RWPE2 (cell line): ENCODE measurements at regions not wholly inside any gene's neighbourhood (a gene's known extent, or its start where the extent isn't known, plus 50 kb on each side); places are given as distances from the start of the nearest gene placed in this dataset.

ENCODE experiments used
- ATAC-seq: fragments of 200-7000 bp; cut with Tn5 transposase; 3 replicates; pipeline ENCODE4 v1.9.1; 2021; ENCODE audit warnings: low read depth
- DNase-seq: peaks from one replicate; pipeline ENCODE4 v3.0.0-alpha.2; 2020; ENCODE audit warnings: low spot score
- H3K27ac ChIP-seq: fragments of 450-650 bp; 2 replicates; pipeline ENCODE4 v1.5.1; 2017; ENCODE audit warnings: mild to moderate bottlenecking; ENCODE audit not compliant: poor library complexity, severe bottlenecking
- H3K27me3 ChIP-seq: fragments of 250-450 bp; sonication (Bioruptor Pico); 2 replicates; pipeline ENCODE4 v1.5.1; 2021; ENCODE audit warnings: mild to moderate bottlenecking, moderate library complexity; ENCODE audit not compliant: insufficient read depth, poor library complexity, severe bottlenecking
- H3K36me3 ChIP-seq: fragments of 250-450 bp; sonication (Bioruptor Pico); 2 replicates; pipeline ENCODE4 v1.5.1; 2020; ENCODE audit warnings: low read depth, mild to moderate bottlenecking, moderate library complexity
- H3K4me1 ChIP-seq: fragments of 250-450 bp; sonication (Bioruptor Pico); 2 replicates; pipeline ENCODE4 v1.5.1; 2021; ENCODE audit warnings: mild to moderate bottlenecking, moderate library complexity; ENCODE audit not compliant: insufficient read depth, poor library complexity, severe bottlenecking
- H3K4me3 ChIP-seq: fragments of 250-450 bp; sonication (Bioruptor Pico); 2 replicates; pipeline ENCODE4 v1.5.1; 2021; ENCODE audit warnings: mild to moderate bottlenecking, moderate library complexity; ENCODE audit not compliant: severe bottlenecking
- H3K9me3 ChIP-seq: fragments of 250-450 bp; sonication (Bioruptor Pico); 2 replicates; pipeline ENCODE4 v1.5.1; 2021; ENCODE audit warnings: mild to moderate bottlenecking, moderate library complexity; ENCODE audit not compliant: severe bottlenecking
- CTCF ChIP-seq: fragments of 450-650 bp; IDR thresholded peaks from one replicate; pipeline ENCODE4 v1.5.1; 2017; ENCODE audit warnings: mild to moderate bottlenecking, moderate library complexity; ENCODE audit not compliant: poor library complexity, severe bottlenecking

DNA sequence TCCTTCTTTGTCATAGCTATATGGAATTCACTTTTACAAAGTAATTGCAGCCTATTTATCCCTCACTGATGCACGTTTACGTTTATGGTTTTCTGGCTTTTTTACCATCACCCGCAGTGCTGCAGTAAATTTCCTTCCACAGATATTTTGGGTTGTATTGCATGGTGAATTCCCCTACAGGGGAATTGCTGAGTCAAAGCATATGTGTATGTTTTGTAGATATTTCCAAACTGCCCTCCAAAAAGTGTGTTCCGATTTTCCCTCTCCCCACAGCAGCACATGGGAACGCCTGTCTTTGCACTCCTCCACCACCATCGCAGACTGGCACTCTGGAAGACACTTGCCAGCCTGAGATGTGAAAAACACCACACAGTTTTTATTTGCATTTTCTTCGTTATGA lies 80.6 kb upstream of the UXS1 start:
- ATAC-seq: no peak

DNA sequence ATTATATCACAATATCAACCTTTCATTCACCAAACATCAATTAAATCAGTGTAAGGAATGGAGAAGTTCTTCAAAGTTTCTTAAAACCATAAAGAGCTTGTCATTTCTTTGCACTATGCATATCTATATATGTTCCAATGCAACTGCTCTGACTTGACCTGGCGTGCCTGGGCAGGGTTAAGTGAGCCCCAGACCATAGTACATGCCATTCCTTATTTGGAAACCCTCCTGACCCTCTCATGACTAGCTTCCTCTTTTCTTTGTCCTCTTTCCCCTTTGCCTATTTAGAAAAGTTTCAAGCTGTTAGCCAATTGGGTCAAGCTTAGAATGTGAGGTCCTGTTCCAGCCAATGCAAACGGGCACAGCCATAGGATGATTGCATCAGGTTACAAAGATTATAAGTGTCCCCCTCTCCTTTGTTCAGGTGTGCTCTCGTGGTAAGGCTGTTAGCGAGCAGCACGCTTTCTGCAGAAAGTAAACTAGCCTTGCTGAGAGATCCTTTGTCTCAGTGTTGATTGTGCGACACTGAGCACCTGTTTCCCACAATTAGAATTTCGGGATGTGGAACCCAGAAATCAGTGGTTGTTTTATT lies 78.2 kb upstream of the UXS1 start:
- DNase-seq: no peak
- Histone ChIP-seq H3K27ac (no peak overlapping the region), H3K4me1 (peaks cover 4% of the 10 kb centered on the region), H3K36me3 (no peaks in the 10 kb centered on the region), H3K9me3 (peaks cover 3% of the 10 kb centered on the region), H3K27me3 (no peaks in the 10 kb centered on the region), H3K4me3 (no peak overlapping the region)
- peak; percentile 77 for ATAC-seq
- TF ChIP-seq CTCF: no peak

More for the DNA sequence above, 80.6 kb upstream of the UXS1 start:
- no peak overlapping the region for H3K27ac ChIP-seq
- H3K4me1 ChIP-seq: peaks cover 4% of the 10 kb centered on the region
- H3K27me3 ChIP-seq: no peaks in the 10 kb centered on the region
- peaks cover 3% of the 10 kb centered on the region for H3K9me3 ChIP-seq
- H3K36me3 ChIP-seq: no peaks in the 10 kb centered on the region
- TF ChIP-seq CTCF: no peak
- H3K4me3 ChIP-seq: no peak overlapping the region
- no peak for DNase-seq

DNA sequence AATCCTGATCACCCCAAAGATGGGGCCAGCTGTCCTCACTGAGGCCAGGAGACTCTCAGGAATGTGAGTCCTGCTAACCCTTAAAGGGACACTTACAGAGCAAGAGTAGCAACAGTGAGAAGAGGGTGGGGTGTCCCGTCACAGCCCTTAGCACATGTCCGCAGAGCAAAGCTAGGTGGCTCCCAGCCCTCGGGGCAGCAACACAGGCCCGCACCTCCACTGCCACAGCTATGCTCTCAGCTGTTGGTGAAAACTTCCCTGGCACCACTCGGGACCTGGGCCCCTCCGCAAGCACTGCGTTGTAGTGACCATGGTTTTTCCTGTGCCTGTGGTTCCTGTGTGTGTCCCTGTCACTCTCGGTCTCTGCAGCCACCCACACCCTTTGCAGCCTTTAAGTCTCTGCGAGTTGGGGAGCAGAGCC lies 76.4 kb upstream of the UXS1 start:
- no peak for TF ChIP-seq CTCF
- peaks cover 4% of the 10 kb centered on the region for H3K4me1 ChIP-seq
- no peaks in the 10 kb centered on the region for H3K27me3 ChIP-seq
- peaks cover 3% of the 10 kb centered on the region for H3K9me3 ChIP-seq
- DNase-seq (no peak), ATAC-seq (no peak)
- H3K4me3 ChIP-seq: no peak overlapping the region
- H3K36me3 ChIP-seq: no peaks in the 10 kb centered on the region
- H3K27ac ChIP-seq: no peak overlapping the region

DNA sequence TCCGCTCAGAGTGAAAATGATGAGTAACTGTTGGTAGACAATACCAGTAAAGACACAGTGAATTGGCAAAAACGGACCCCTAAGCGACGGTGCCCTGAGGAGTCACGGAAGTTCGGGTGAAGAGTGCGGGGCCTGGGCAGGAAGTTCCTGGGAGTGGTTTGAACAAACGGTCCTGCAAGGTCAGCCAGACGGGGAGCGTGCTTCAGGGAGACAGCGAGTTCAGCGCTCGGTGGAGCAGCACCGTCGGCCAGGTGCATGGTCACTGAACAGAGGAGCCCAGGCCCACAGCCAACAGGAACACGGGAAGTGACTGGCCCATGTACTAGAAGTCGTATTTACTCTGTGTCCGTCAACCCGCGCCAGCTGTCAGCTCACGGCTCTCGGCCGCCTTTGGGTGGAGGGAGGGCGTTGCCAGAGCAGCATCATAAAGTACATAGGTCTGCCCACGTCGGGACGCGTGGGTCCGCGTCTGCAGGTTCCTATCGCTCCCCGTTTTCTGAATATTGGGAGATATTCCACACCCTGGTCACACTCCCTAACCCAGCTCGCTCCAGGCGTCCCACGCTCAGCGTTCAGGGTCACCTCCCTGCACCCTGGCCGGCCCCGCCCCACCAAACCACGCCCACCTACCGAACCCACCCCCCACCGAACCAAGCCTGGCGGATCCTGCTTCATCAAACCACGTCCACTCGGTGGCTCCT lies 75.6 kb upstream of the UXS1 start:
- Histone ChIP-seq H3K27me3 (no peaks in the 10 kb centered on the region), H3K4me3 (peak overlapping the region; percentile 8), H3K9me3 (peaks cover 3% of the 10 kb centered on the region), H3K27ac (no peak overlapping the region), H3K36me3 (no peaks in the 10 kb centered on the region), H3K4me1 (peaks cover 4% of the 10 kb centered on the region)
- TF ChIP-seq CTCF: no peak
- DNase-seq (no peak), ATAC-seq (peak; percentile 81)

- Histone ChIP-seq H3K36me3 (no peaks in the 10 kb centered on the region), H3K27me3 (no peaks in the 10 kb centered on the region), H3K4me3 (no peak overlapping the region), H3K4me1 (peaks cover 4% of the 10 kb centered on the region), H3K9me3 (peaks cover 3% of the 10 kb centered on the region), H3K27ac (no peak overlapping the region)
- DNase-seq (no peak), ATAC-seq (no peak)
- no peak for TF ChIP-seq CTCF
These were observed 73.9 kb upstream of the UXS1 start for GRCh38 chr2:106267997-106268396.
